GM21381 (cell line): ENCODE measurements at regions not wholly inside any gene's neighbourhood (a gene's known extent, or its start where the extent isn't known, plus 50 kb on each side); places are given as distances from the start of the nearest gene placed in this dataset.

ENCODE experiments used
- ATAC-seq: cut with Tn5 transposase; IDR thresholded peaks from one replicate; pipeline ENCODE4 v1.9.1; 2021; ENCODE audit warnings: mild to moderate bottlenecking, moderate library complexity; ENCODE audit not compliant: unreplicated experiment

DNA sequence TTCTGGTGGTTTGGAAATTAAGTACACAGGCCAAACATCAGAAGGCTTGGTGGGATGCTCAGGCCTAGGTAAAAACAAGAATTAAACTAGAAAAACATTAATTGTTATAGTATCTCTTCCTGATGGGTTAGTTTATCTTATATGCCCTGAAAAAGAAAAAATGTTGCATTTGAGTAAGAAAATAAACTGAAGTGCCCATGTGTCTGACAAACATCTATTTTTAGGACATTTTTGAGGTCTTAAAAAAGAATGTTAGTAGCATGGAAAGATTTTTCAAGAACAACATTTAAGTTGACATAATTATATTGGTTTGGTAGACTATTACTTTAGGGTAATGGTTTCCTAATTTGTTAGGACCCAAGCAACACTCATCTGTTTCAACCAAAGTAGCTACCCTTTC lies 140.1 kb upstream of the RND3 start:
- ATAC-seq = no peak

DNA sequence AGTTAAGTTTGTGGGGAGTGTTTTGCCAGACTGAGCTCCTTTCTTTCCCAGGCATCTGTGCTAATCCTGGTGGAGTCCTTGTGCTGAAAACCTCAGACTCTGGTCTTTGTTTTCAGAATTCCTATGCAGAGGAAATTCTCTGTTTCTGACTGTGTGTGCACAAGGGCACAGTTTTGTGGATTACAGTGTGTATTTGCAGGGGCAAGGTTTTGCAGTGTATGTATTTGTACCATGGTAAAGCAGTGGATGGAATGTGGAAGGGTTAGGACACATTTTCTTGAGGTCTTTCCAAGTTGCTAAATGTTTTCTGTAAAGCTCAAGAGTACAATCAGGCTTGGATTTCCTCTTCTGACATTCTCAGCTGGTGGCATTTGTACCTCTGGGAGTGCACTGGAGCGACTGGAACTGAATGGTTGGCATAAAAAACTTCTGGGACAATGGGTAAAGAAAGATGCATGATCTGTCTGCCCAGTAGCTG lies 139.5 kb upstream of the RND3 start:
- ATAC-seq = no peak

DNA sequence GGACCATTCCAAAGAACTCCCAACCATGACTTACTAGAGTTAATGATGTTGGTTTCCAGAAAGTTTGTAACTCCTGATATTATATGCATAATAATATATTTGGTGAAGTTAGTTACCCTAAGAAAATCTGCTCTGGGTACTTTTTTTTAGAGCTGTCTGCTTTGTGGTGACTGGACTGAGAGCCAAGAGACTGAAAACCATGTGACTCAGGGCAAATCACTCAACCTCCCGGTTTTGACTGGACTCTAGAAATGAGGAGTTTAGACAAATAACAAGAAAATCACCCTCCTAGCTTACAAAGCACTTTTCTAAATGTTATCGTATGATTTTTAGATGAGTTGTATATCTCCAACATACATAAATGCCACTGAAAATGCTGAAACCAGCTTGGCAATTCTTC lies 138.3 kb upstream of the RND3 start:
- no peak for ATAC-seq

DNA sequence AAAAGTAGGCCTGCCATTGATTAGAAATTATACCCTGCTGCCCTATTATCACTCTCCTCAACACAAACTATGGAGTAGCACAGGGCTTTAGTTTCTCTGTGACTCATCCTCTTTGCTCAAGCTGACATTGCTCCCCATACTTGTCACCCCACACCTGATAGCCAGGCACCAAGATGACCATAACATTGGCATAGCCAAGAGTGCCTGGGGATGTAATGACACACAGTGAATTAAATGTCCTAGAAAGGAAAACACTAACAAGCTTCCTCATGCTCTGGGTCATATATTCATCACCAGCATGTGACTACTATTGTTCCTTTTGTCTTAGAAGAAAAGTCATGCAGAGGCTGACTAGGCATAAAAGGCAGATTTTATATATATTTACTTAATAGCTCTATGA lies 137.8 kb upstream of the RND3 start:
- ATAC-seq = no peak

DNA sequence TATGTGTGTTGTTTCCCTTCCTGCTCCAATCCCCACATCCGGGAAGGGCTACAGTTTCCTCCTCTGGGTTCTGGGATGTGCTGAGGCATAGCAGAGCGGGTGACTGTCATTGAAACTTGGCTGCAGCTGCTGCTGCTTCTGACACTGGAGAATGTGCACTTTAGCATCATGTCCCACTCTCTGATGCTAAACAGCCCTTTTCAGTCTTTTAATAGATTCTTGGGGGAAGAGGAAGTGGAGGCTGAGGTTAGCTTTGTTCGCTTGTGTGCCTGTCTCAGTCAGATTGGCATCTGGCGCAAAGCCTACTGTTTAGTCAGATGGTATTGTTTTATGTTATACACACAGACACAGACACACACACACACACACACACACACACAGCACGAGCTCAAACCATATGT lies 136.5 kb upstream of the RND3 start:
- no peak for ATAC-seq

DNA sequence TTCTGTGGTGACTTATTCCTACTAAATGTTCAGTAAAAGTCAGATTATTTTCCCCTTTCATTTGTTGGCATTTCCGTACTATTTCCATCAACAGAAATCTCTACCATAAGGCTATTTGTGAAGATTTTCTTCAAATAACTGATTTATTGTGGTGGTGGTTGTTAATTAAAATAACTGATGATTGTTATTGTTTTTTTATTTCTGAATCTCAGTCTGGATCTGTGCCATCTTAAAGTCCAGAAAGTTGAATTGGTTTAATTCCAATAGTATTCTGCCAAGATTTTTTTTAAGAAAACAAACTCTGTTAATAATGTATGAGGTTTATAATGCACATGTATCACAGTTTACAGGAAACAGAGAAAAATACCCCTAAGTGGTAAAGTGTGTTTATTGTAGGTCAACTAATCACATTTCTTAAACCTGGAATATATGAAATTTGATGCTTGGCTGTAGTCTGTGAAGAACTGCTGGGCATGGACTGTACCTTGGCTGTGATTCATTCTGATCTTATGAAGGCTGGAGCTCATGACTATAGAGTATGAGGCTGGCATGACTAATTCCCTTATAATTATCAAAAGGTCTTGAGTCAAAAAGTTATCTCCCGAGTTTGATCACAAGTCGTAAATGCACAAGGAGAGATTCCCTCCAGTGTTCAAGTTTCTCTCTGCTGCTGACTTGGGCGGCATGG lies 134.2 kb upstream of the RND3 start:
- ATAC-seq = no peak

DNA sequence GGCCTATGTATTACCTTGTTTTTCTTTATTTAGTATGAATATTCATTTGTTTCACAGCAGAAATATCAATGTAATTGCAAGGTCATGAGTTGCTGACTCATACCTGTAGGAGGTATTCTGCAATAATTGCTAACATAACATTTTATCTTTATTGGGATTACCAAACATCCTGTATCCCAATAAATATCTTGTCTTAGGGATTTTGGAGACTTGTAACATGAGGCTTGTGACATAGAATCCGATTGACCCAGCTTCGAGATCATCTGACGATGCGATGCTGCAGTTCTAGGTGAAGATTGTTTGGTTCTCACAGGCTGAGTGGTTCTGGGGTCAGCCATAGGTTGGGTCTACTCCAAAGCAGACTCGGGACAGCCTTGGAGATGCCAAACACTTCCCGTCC lies 133.4 kb upstream of the RND3 start:
- no peak for ATAC-seq

DNA sequence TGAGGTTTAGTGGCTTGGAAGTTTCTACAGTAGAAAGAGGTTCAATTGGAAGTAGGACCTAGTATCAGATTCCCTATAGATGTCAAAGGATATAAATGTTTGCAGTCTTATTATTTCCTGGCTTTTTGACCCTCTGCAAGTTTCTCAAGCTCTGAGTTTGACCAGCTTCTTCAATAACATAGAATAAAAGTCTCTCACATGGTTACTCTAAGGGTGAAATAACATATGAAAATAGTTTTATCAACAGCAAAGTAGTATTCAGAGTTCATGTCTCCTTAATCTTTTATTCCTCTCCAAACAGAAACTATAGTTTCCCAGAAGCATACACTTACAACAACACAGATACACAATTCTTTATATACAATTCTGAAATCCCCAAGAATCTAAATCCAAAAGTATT lies 132.9 kb upstream of the RND3 start:
- ATAC-seq = no peak

DNA sequence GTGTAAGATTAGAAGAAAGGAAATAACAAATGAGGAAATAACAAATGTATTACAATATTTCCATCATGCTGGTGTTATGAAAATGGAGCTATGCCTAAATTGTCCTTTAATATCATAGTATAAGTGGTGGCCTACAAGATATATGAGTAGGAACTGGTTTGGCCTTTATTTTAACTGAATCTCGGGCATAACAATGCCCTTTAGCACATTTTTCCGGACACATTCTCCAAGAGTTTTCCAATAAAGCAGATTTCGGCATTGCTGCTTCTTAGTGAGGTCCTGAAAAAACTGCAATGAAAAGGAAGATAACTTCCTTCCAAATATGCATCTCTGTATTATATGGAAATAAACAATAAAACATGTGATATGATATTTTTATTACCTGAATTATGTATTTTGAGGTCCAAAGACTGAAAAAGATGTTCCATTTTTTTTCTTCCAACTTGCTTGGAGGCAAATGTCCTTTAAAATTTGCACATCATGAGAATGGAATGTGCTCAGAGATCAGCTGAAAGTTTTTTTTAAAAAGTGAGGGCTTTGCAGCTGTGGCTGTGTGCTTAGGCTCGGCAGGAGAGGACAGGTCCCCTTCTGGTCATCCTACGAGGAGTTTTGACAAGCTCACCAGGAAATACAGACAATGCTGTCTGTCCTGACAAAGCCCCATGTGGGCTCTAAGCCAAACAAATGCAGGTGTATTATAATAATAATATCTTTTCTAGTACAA lies 132.3 kb upstream of the RND3 start:
- ATAC-seq = no peak

DNA sequence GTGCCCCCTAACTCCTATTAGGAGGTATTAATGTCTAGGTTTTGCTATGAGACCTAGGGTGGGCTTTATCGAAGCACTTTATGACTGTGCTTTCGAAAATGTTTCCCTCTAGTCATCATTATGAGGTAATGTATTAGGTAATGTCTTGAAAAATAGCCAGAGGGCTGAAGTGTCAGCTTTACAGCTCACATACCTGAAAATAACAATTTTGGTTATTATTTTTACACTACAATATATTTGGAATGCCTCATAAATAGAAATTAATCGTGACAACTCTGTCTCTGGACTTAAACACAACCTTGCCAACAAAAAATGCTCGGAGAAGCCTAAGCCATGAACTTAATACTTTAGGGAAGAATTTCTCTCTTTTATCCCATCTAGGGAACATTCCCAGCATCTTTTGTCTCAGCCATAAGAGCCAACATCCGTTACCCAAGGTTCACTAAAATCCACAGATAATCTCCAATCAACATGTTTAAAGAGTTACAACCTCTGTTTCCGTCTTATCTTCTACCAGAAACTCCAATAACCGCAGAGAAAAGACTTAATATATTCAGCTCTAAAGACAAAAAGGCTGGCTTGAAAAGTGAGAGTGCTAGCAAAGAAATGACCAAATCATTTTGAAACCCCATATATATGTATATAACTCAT lies 130.9 kb upstream of the RND3 start:
- ATAC-seq = no peak

DNA sequence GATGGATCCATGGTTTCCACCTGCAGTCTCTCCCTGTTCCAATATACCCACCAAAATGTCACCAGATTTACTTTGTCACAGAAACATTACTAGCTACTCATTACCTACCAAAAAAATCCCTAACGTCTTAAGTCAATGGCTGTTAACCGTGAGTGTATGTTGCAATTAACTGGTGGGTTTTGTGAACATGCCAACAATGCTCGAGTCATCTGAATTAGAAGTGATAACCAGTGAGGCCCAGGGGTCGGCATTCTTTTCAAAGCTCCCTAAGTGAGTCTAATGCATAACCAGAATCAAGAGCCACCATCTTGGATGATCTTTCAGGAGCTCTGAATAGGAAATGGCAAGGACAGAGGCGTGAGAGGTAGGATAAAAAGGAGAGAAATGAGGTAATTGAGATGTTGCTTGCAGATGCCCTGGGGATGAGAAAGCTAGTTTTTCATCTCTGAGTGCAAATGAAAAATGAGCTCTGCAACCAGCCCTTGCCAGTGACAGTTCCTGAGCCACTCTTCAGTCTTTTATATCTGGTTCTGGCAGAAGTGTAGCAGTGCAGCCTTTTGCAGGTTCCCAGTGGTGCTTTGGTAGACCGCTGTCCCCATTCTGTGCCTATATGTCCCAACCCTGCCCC lies 130.0 kb upstream of the RND3 start:
- no peak for ATAC-seq

DNA sequence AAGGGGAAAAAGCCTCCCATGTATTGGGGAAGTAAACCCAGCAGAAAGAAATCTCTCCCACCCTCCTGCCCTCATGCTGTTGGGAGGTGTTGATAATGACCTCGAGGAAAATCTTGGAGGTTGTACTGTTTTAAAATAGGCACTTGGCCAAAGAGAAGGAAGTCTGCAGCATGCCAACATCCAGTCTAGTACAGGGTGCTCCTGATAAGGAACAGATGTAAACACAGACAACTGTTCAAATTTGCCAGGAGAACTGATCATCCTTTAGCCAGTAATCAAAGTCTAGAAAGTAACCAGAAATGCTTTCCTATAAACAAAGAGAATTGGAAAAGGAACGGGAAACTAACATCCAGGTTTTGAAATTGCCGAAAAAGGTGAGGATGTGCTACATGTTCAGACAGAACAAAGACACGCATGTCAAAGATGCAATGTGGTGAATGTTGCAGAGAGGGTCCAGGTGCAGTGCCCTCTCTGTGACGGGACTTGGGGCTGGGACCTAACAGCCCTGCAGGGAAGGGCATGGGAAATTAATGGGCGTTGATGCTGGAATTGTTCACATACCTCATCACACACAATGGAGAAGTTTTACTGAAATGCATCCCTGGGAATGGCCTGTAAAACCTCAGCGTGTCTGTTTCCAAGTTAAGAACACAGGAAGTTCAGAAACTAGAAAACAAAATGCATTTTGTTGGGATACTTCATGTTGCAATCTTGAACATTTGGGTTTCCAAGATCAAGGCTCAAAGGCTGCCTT lies 125.7 kb upstream of the RND3 start:
- ATAC-seq = no peak

DNA sequence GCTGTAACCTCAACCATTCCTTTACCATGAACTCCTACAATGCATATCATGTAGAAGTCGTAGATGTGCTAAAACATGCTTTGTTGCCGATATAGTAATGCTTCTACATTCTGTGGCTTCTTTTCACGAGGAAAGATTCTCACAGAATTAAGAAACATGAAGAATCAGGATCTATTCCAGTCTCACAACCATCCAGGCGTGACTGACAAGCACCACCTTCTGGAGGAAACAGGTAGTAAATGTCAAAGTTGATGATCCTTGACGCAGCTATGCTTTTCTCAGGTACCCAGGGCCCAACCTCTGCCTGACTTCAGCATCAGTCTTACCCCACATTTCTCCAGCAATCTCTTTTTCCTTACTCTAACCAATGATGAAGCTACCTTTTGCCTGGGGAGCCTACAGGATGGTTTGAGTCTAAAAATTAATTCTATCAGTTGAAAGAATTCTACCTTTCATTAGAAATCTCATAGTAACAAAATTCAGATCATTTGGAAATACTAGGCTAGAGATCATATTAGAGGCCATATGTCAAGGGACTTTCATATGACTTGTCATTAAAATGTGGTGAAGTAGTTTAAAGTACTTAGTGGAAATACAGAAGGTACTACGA lies 123.3 kb upstream of the RND3 start:
- no peak for ATAC-seq

DNA sequence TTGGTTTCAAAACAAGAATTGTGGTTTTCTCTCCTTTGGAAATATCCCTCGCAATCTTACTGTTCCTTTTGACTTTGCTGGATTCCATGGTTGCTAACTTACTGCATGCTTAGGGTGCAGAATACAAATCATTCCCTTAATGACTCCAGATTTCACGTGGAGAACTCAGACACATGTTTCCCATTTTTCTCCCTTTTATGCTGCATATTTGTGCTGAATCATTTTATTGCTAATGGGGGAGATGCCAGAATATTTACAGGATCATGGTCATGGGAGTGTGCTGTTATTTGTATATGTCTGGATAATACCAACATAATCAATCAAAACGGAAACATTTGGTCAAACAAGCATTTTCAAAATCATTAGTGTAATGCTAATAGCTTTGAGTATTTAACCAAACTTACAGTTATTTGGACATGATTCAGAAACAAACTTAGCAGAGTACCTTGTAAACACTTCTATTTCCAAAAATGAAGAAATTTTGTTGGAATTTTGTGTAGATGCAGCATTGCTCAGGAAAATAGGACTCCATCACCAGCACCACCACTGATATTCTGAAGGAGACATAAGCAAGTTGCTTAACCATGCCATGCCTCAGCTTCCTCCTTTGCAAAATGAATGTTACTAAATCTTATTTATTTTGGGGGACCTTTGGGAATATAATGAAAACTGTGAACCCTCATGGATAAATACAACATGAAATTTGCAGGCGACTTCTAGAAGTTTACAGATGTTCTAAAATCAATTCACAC lies 122.5 kb upstream of the RND3 start:
- no peak for ATAC-seq

DNA sequence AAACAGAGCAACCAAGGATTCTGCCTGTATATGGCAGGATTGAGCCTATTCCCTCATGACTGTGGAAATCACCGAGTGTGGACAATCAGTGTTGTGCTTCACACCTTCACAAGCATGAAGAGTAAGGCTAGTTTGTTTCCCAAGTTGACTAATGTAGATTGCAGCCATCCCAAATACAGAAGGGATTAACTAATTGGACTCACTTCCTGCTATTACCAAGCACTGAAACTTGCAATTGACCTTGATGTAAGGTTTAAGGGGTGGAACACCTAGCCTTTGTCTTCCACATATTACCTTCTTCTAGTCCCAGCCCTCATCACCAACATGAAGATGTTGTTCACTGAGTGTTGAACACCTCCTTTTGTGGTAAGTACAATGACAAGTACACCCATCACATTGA lies 120.9 kb upstream of the RND3 start:
- no peak for ATAC-seq

DNA sequence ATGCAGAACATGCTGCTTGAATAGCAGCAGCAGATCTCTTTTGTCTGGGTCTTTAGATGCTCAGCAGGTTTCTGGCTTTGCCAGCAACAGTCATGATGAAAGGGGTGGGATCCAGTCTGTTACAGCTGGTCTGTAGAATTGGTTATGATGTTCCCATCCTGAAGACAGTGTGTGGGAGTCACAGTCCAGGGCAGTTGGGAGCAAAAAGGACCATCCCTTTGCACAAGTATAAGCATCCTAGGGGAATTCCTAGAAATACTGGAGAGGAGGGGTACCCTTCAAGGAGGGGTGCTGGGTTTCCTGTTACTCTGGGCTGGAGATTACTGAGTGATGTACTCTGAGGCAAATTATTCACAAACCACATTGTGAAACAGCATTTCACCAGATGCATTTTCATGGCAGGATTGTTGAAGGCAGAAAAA lies 119.9 kb upstream of the RND3 start:
- ATAC-seq = no peak

DNA sequence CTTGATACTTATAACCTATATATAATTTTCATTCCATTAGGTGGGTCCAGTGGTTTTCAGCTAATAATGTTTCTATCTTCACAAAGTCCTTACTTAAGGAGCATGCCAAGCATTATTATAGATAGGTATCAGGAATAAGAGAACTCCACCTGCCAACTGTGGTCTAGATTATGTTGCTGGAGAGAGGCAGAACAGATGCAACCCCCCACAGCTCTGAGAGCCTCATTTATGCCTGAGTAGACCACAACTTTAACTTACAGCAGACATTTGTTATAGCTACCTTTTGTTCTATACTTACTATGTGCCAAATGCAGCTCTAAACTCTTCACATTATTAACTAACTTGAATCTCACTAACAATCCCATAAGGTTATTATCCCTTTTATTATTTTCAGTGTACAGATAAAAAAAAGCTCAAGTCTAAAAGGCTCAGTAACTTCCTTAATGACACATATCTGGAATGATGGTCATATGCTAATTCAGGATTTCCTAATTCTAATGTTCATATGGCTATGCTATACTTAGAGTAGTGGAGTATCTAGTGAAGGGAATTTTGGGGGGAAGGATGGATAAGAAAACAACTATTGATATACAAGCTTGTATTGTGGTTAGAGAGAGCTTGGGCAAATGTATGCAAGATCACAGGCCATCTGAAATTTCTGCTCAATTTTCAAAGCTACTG lies 119.1 kb upstream of the RND3 start:
- no peak for ATAC-seq

DNA sequence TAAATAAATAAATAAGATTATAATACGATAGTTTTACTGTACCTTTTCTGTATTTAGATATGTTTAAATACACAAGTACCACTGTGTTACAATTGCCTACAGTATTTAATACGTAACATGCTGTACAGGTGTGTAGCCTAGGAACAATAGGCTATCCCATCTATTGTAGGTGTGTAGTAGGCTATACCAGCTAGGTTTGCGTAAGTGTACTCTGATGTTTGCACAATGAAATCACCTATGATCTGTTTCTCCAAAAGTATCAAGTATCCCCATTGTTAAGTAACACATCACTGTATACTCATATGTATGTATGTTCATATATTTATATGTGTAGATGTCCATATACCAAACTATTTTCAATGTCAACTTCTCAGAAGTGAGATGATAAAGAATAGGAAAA lies 118.2 kb upstream of the RND3 start:
- no peak for ATAC-seq

DNA sequence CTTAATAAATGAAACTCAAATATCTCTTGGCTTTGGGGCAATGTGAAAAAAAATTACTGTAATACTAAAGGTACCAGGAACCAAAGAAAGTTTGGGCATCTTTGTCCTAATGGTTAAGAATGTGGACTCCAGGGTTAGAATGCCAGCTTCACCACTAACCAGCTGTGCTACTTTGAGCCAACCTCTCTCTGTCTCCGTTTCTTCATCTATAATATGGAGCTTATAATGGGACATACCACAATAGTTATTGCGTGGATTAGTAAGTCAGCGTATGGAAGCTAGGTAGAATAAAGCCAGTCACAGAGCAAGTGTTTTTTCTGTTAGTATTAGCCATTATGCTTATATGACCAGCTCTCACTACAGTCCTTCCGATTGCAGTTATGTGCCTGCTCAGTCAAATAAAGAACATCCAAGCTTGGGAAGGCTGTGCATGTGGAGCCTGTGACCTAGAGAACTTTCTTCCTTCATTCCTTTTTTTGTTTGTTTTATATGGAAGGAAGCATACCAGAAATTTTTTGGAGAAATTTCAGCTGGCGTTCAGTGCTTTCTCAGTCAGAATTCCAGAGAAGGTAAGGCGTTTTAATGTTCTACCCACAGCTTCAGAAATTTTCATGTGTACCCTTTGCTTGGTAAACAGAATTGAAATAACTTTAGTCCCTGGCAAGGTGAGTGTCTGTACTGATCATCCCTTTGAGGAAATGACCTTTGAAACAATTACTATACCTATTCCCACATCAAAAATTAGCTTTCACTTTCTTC lies 114.0 kb upstream of the RND3 start:
- ATAC-seq = no peak
